ENCODE measurements at regions not wholly inside any gene's neighbourhood (a gene's known extent, or its start where the extent isn't known, plus 50 kb on each side); places are given as distances from the start of the nearest gene placed in this dataset.

- TF ChIP-seq, protein P1, sequence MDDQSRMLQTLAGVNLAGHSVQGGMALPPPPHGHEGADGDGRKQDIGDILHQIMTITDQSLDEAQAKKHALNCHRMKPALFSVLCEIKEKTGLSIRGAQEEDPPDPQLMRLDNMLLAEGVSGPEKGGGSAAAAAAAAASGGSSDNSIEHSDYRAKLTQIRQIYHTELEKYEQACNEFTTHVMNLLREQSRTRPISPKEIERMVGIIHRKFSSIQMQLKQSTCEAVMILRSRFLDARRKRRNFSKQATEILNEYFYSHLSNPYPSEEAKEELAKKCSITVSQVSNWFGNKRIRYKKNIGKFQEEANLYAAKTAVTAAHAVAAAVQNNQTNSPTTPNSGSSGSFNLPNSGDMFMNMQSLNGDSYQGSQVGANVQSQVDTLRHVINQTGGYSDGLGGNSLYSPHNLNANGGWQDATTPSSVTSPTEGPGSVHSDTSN (CRISPR knock-in tag; IDR thresholded peaks at IDR 0.05), result no peak
- TF ChIP-seq ZNF747 (tag by site-specific recombination; IDR thresholded peaks at IDR 0.05) (no peak), ZNF785 (tag by site-specific recombination; IDR thresholded peaks at IDR 0.05) (no peak), ZSCAN4 (tag by site-specific recombination; IDR thresholded peaks at IDR 0.05) (no peak), ZNF707 (tag by site-specific recombination; IDR thresholded peaks at IDR 0.05) (no peak), TCF7L2 (IDR thresholded peaks at IDR 0.05; ENCODE audit: borderline replicate concordance, low read depth, low read length) (no peak), ZNF585B (tag by site-specific recombination; IDR thresholded peaks at IDR 0.05) (no peak), BCL11A (tag by site-specific recombination; IDR thresholded peaks at IDR 0.05; ENCODE audit: low read depth) (no peak), SP2 (tag by site-specific recombination; IDR thresholded peaks at IDR 0.05) (no peak), ZBTB8A (tag by site-specific recombination; IDR thresholded peaks at IDR 0.05) (no peak), GLI4 (tag by site-specific recombination; IDR thresholded peaks at IDR 0.05) (no peak), GFI1B (tag by site-specific recombination; IDR thresholded peaks at IDR 0.05) (no peak)
- TF ChIP-seq, protein P2, sequence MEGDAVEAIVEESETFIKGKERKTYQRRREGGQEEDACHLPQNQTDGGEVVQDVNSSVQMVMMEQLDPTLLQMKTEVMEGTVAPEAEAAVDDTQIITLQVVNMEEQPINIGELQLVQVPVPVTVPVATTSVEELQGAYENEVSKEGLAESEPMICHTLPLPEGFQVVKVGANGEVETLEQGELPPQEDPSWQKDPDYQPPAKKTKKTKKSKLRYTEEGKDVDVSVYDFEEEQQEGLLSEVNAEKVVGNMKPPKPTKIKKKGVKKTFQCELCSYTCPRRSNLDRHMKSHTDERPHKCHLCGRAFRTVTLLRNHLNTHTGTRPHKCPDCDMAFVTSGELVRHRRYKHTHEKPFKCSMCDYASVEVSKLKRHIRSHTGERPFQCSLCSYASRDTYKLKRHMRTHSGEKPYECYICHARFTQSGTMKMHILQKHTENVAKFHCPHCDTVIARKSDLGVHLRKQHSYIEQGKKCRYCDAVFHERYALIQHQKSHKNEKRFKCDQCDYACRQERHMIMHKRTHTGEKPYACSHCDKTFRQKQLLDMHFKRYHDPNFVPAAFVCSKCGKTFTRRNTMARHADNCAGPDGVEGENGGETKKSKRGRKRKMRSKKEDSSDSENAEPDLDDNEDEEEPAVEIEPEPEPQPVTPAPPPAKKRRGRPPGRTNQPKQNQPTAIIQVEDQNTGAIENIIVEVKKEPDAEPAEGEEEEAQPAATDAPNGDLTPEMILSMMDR (tag by site-specific recombination; IDR thresholded peaks at IDR 0.05), result no peak
Observed at GRCh38 chr13:44688652-44689051, 112.5 kb upstream of the TSC22D1 start.
